ENCODE measurements at regions not wholly inside any gene's neighbourhood (a gene's known extent, or its start where the extent isn't known, plus 50 kb on each side); places are given as distances from the start of the nearest gene placed in this dataset.

DNA sequence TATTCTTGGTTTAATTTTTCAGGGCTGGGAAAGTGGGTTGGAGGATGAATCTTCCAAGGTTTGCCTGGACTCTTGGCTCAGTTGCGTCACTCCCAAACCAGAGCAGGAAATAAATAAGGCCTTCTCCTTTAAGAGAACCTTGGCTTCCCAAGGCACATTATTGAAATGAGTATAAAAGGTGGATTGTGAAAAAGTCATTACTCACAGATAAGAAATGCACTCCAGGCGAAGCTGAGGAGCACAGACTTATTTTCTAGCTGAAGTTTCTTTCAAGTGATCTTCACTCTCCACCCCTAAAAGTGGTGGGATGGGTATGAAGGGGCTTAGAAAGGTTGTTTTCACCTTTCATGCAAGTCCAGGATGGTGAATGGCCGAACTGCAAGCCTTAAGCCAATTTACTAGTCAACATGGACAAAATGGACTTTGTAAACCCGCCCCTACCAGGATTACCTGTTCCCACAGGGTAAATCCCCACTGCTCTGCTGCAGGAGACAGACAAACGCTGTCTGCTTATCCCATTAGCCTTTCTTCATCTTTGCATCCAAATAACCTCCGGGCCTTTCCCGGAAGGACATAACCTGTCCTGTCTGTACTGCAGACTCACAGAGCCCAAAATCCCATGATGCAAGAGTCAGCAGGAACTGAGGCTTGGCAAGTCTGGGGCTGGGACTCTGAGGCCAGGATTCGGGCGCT is 207.6 kb downstream of the BCL11B start:
- no peak for DNase-seq (ENCODE audit: low read depth)

GRCh38 chr14:99065551-99065950 is 206.4 kb downstream of the BCL11B start:
- DNase-seq (ENCODE audit: low read depth): no peak

DNA sequence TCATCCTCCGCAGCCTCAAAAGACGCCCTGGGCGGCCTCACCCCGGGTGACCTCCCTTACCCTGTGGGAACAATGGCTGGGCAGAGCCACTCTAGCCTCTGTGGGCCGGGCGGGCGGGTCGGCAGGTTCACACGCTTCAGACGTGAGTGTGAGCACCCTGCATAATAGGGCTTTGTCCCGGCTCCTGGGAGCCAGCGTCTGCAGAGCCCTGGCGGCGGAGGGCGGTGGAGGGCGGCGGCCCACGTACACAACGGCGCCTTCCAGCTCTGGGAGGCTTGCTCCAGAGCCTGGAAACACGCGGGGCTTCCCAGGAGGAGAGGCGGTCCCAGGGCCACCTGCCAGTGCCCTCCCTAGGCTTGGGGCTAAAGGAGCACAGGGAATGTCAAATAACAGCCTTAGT is 205.6 kb downstream of the BCL11B start:
- no peak for DNase-seq (ENCODE audit: low read depth)

- DNase-seq (ENCODE audit: low read depth): no peak
These were observed 204.7 kb downstream of the BCL11B start for GRCh38 chr14:99067141-99067920.

GRCh38 chr14:99067927-99068326 is 204.1 kb downstream of the BCL11B start:
- no peak for DNase-seq (ENCODE audit: low read depth)

- no peak for DNase-seq (ENCODE audit: low read depth)
These were observed 202.1 kb downstream of the BCL11B start for GRCh38 chr14:99069946-99070345.

DNA sequence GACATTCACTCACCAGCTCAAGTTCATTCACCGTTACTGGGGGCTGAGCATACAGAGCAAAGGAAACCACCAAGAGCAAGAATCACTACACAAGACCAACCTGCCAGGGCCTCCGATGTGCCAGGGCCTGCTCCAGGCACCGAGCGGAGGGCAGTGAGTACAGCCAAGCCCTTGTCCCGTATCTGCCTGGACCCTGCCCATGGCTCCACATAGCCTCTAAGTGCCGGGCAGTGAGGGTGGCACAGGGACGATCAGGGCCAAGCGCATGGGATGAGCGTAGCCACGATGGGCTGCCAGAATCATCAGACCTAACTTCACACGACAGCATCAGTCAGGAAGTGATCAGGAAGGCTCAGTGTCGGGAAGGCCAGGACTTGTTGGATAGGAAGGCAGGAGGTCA is 199.6 kb downstream of the BCL11B start:
- no peak for DNase-seq (ENCODE audit: low read depth)

DNA sequence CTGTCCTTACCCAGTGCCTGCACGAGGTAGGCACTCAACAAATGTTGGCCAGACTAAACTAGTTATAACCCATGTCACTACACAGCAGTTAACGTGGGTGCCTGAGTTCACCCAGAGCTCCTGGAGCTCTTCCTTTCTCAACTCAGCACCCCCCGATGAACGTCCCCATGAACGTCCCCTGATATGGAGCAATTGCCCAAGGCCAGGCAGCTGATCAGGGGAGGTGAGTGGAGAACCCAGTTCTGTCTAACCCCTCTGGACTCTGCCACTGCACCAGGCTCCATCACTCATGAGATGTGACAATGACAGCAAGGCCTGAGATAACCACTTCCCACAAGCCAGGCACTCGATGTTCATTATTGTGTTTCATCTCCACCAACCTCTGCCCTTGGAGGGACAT is 199.0 kb downstream of the BCL11B start:
- DNase-seq (ENCODE audit: low read depth): no peak

DNA sequence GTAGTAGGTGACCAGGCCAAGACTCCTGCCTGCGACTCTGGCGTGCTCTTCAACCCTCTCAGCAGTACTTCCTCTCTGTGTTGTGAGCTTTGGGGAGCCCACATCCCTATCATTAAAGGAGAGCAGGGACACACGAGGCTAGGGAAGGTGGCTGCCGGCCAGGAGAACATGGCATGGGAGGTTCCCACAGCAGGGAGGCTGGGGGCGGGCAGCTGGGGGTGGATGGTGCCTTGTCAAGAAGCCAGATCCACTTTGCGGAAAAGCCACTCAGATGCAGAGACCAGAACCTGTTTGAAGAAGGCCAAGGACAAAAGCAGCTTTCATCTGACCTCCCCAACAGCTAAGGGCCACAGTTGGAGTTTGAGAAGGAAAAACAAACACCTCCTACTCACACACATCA is 198.6 kb downstream of the BCL11B start:
- no peak for DNase-seq (ENCODE audit: low read depth)

DNA sequence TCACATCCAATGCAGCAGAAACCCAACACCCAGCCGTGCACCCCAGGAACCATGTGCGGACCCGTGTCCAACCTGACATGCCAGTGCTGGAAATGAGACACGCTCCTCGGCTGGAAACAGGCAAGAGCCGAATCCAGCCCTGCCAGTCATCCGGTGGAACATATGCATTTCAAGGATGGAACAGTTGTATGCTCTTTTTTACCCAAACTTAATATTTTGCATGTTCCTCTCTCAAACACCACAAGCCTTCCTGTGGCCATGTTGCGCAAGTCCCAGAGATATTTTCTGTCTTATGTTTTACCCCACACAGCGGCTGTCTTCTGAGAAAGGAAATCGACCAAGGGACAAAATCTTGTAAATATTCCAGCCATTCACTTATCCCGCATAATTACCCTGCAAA is 196.9 kb downstream of the BCL11B start:
- no peak for DNase-seq (ENCODE audit: low read depth)

- DNase-seq (ENCODE audit: low read depth): no peak
These were observed 196.1 kb downstream of the BCL11B start for GRCh38 chr14:99075771-99076375.

DNA sequence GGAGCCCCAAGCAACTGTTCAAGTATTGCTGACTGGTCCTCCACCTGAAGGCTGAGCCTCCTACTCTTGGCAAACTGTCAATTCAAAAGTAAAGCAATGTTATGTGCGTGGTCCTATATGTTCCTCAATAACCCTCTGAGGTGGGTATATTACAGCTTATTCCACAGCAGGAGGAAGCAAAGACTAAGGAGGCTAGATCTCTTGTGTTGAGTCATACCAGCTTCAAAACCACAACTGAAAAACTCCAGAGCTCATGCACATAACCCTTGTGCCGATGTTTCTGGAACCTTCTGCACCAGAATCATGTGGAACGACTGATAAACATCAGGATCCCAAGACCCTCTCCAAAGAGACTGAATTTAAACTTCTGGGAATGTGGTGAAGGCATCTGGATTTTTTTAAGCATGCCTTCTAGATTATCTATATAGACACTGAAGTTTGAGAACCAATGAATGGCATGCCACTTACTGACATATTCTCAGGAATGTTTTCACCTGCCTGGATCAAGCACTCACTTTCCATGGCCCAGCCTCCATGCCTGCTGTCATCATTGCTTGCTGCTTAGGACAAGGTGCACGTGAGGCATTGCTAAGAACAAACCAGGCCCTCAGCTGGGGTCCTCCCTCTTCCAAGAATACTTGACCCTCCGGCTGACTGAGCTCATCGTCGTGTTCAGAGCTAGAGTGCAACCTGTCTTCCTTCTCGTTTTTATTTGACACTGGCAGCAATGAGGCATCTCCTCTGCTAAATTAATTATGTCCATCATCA is 194.7 kb downstream of the BCL11B start:
- no peak for DNase-seq (ENCODE audit: low read depth)

GRCh38 chr14:99077844-99078236 is 194.2 kb downstream of the BCL11B start:
- no peak for DNase-seq (ENCODE audit: low read depth)

GRCh38 chr14:99078426-99078825 is 193.6 kb downstream of the BCL11B start:
- no peak for DNase-seq (ENCODE audit: low read depth)

GRCh38 chr14:99079061-99079727 is 192.8 kb downstream of the BCL11B start:
- no peak for DNase-seq (ENCODE audit: low read depth)

- DNase-seq (ENCODE audit: low read depth): no peak
These were observed 191.7 kb downstream of the BCL11B start for GRCh38 chr14:99080306-99080705.

GRCh38 chr14:99081156-99081765 is 190.7 kb downstream of the BCL11B start:
- DNase-seq (ENCODE audit: low read depth): no peak

- DNase-seq (ENCODE audit: low read depth): no peak
These were observed 190.1 kb downstream of the BCL11B start for GRCh38 chr14:99081880-99082279.

DNA sequence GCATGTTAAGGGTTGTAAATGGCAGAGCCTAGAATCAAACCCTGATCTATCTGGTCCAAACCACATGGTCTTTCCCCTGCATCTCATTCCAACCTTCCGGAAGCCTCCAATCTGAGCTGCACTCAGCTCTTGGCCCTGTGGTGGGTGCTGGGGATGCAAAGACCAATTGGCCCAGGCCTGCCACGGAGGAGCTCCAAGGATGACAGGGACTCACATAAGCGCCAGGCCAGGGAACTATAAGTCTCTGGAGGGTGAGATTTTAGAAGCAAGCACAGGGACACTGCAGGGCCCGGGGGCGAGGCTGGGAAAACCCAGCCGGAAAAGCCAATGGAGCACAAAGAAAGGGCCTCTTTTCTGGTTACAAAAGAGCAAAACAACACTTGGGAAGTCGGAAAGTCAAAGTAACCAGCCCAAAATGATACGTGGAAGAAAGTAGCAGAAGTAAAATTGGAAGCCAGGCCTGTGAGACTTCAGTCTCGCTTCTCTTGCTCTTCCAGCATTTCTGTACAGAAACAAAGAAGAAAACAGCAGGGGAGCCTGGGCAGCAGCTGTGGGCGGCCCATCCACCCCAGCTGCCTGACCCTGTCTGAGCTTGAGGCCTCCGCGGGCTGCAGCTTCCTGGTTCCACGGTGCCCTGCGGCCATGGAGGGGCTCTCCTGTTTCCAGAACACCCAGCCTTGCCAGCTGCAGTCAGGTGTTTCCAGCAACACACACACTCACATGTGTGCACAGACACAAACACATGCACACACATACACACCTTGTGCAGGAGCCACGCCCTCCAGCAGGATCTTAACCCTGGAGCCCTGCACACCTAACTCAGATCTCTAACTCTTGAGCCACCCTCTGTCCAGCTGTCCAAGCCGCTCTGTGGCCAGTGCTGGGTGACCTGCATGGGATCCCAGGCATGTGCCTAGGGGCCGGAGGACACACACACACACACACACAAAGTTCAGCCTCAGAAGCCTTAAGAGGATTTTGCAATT is 178.2 kb downstream of the BCL11B start:
- DNase-seq (ENCODE audit: low read depth): no peak

DNA sequence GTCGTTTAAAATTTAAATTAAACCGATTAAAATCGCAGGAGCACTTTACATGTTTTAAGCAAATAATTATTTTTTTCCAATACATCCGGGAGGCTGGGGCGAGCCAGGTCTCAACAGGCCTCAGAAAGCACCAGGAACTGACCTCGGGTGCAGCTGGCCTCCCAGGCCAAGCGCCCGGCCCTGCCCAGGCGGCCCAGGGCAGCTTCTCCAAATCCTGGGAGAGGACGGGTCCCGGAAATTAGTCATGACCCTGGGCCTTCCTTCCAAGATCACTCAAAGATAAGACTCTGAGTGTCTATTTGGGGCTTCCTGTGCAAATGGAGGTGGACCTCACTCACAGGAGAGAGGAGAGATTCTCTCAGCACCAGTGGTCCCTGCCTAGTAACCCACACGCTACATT is 177.1 kb downstream of the BCL11B start:
- DNase-seq (ENCODE audit: low read depth): no peak

All from T-helper 22 cell (primary cell).